ENCODE measurements at regions not wholly inside any gene's neighbourhood (a gene's known extent, or its start where the extent isn't known, plus 50 kb on each side); places are given as distances from the start of the nearest gene placed in this dataset.

DNA sequence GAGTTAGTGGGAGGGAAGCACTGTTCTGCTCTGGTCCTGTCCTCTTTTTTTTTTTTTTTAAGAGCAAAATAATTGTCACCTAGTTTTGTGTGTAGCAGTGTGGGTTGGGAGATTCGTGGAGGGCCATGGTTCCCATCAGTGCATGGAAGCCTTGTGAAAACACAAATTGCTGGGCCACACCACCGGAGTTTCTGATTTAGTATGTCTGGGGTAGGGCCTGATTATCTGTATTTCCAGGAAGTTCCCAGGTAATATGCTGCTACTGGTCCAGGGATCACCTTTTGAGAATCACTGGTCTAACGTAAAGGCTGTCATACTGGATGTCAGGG lies 191.3 kb downstream of the GATA3 start:
- TF ChIP-seq, protein P1, sequence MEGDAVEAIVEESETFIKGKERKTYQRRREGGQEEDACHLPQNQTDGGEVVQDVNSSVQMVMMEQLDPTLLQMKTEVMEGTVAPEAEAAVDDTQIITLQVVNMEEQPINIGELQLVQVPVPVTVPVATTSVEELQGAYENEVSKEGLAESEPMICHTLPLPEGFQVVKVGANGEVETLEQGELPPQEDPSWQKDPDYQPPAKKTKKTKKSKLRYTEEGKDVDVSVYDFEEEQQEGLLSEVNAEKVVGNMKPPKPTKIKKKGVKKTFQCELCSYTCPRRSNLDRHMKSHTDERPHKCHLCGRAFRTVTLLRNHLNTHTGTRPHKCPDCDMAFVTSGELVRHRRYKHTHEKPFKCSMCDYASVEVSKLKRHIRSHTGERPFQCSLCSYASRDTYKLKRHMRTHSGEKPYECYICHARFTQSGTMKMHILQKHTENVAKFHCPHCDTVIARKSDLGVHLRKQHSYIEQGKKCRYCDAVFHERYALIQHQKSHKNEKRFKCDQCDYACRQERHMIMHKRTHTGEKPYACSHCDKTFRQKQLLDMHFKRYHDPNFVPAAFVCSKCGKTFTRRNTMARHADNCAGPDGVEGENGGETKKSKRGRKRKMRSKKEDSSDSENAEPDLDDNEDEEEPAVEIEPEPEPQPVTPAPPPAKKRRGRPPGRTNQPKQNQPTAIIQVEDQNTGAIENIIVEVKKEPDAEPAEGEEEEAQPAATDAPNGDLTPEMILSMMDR (IDR thresholded peaks at IDR 0.05; ENCODE audit: borderline replicate concordance, control extremely low read depth, extremely low read depth, insufficient read depth, missing control alignments): no peak

DNA sequence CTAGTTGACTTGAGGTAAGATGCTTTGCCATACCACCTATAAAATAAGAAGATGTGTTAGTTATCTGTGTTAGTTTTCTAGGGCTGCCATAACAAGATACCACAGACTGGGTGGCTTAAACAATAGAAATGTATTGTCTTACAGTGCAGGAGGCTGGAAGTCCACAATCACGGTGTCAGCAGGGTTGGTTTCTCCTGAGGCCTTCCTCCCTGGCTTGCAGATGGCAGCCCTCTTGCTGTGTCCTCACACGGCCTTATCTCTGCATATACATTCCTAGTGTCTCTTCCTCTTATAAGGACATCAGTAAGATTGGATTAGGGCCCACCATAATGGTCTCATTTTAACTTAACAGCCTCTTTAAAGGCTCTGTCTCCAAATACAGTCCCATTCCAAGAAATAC lies 192.1 kb downstream of the GATA3 start:
- no peak for DNase-seq (ENCODE audit: low spot score)
- TF ChIP-seq, protein P1 (IDR thresholded peaks at IDR 0.05; ENCODE audit: borderline replicate concordance, control extremely low read depth, extremely low read depth, insufficient read depth, missing control alignments): no peak
- in situ Hi-C loops (cut with MboI; ENCODE audit: low sequenced_read_pairs, unreplicated experiment): no loop called here

More for the DNA sequence above, 191.3 kb downstream of the GATA3 start:
- no peak for DNase-seq (ENCODE audit: low spot score)
- in situ Hi-C loops (cut with MboI; ENCODE audit: low sequenced_read_pairs, unreplicated experiment): no loop called here

GRCh38 chr10:8247191-8247590 lies 192.7 kb downstream of the GATA3 start:
- TF ChIP-seq, protein P1 (IDR thresholded peaks at IDR 0.05; ENCODE audit: borderline replicate concordance, control extremely low read depth, extremely low read depth, insufficient read depth, missing control alignments): no peak
- in situ Hi-C loops (cut with MboI; ENCODE audit: low sequenced_read_pairs, unreplicated experiment): no loop called here
- DNase-seq (ENCODE audit: low spot score): no peak

- TF ChIP-seq, protein P1 (IDR thresholded peaks at IDR 0.05; ENCODE audit: borderline replicate concordance, control extremely low read depth, extremely low read depth, insufficient read depth, missing control alignments): no peak
- no peak for DNase-seq (ENCODE audit: low spot score)
- in situ Hi-C loops (cut with MboI; ENCODE audit: low sequenced_read_pairs, unreplicated experiment): no loop called here
Measured at GRCh38 chr10:8248868-8249267, 194.4 kb downstream of the GATA3 start.

DNA sequence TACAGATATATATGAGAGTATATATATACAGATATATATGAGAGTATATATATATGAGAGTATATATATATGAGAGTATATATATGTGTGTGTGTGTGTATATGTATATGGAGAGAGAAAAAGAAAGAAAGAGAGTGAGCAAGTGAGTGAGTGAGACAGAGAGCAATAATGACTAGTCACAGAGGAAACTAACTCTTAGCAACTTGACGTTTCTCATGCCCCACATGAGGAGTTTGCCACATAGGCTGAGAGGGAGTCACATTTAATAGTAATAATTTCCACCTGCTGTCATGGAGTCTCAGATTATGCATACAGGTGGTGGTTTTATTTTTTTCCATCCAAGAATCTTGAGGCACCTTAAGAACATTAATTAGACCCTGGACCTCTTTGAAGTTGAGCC lies 199.9 kb downstream of the GATA3 start:
- in situ Hi-C loops (cut with MboI; ENCODE audit: low sequenced_read_pairs, unreplicated experiment): no loop called here
- TF ChIP-seq, protein P1 (IDR thresholded peaks at IDR 0.05; ENCODE audit: borderline replicate concordance, control extremely low read depth, extremely low read depth, insufficient read depth, missing control alignments): no peak
- DNase-seq (ENCODE audit: low spot score): no peak

- TF ChIP-seq, protein P1 (IDR thresholded peaks at IDR 0.05; ENCODE audit: borderline replicate concordance, control extremely low read depth, extremely low read depth, insufficient read depth, missing control alignments): no peak
- DNase-seq (ENCODE audit: low spot score): no peak
- in situ Hi-C loops (cut with MboI; ENCODE audit: low sequenced_read_pairs, unreplicated experiment): no loop called here
Measured at GRCh38 chr10:8255301-8255700, 200.8 kb downstream of the GATA3 start.

DNA sequence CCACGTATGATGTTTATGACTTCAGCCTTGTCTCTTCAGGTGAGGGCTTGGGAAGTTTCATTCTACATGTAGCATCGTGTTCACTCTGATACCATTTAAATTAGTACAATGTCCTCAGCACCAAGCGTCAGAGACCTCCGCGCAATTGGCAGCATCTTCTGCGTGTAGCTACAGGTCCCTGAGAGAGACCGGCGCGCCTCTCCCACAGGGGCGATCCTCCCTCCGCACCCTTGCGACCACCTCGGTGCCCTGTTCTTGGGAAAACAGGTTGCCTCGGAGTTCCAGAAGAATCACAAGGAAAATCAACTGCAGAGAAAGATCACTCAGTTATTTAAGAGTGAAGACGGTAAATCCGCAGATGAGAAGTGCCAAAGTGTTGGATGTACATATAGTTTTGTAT lies 206.2 kb downstream of the GATA3 start:
- DNase-seq (ENCODE audit: low spot score): no peak
- in situ Hi-C loops (cut with MboI; ENCODE audit: low sequenced_read_pairs, unreplicated experiment): no loop called here
- TF ChIP-seq, protein P1 (IDR thresholded peaks at IDR 0.05; ENCODE audit: borderline replicate concordance, control extremely low read depth, extremely low read depth, insufficient read depth, missing control alignments): no peak
